Ovary (tissue), 7 donors: ENCODE measurements at regions not wholly inside any gene's neighbourhood (a gene's known extent, or its start where the extent isn't known, plus 50 kb on each side); places are given as distances from the start of the nearest gene placed in this dataset.

Source experiments
- DNase-seq, 5 donors: peaks; one replicate each; pipeline ENCODE4 v3.0.0-alpha.2; 2019 to 2020
- H3K27ac ChIP-seq, 2 donors: fragments of 200-600 bp; one replicate each; pipeline versions ENCODE4 v1.5.1 to v1.8.0; 2019 to 2022
- H3K27me3 ChIP-seq: fragments of 200-600 bp; one replicate; pipeline ENCODE4 v1.8.0; 2022
- H3K36me3 ChIP-seq: fragments of 200-600 bp; sonication (generic); one replicate; pipeline ENCODE4 v1.5.1; 2019
- H3K4me1 ChIP-seq: one replicate; pipeline ENCODE4 v1.8.1; 2013; ENCODE audit warnings: mild to moderate bottlenecking, moderate library complexity; ENCODE audit not compliant: insufficient read depth
- H3K4me3 ChIP-seq: fragments of 200-600 bp; sonication (generic); one replicate; pipeline ENCODE4 v1.5.1; 2017
- H3K9me3 ChIP-seq, 2 donors: fragments of 200-600 bp in 1 of 2; sonication (generic) in 1 of 2; one replicate each; pipeline versions ENCODE4 v1.5.1 to v1.8.1; 2013 to 2019; ENCODE audit warnings: mild to moderate bottlenecking in 1 of 2, moderate library complexity in 1 of 2
- EP300 ChIP-seq: sonication (generic); formaldehyde crosslinking; IDR thresholded peaks from one replicate; pipeline ENCODE4 v1.6.1; 2017; ENCODE audit warnings: antibody characterized with exemption
- POLR2A ChIP-seq: fragments of 450-650 bp; IDR thresholded peaks from one replicate; pipeline ENCODE4 v1.6.1; 2017; ENCODE audit warnings: antibody characterized with exemption, mild to moderate bottlenecking, moderate library complexity
- WGBS, 3 donors: extraction: QIAGEN DNeasy Blood & Tissue Kit in 1 of 3; methylation state at CpG; one replicate each; pipeline versions ENCODE4 v1.1.5 to v1.1.7; 2013 to 2017; 5-methylcytosine and 5-hydroxymethylcytosine counted together
- intact Hi-C, 4 donors: fragments of 100-400 bp; cut with DNase I; formaldehyde crosslinking; loops; one replicate each; pipeline versions ENCODE4 v1.11.0 to v1.15.1; 2022 to 2023
- TF ChIP-seq, protein P1 (sequence below), 3 donors: fragments of 450-650 bp in 2 of 3; fragments of 200-600 bp in 1 of 3; IDR thresholded peaks; one replicate each; pipeline versions ENCODE4 v1.5.1 to v1.8.0; 2016 to 2022; ENCODE audit warnings: antibody characterized with exemption in 3 of 3, mild to moderate bottlenecking in 1 of 3
- donor health status: DM: no; HTN: no; CAD: no; lungs with moderate emphysema.
- donor health status: DM: no; HTN: no; CAD: no.
- donor health status: Bipolar disorder and iron deficiency.
- donor health status: DM: no; HTN: no; CAD: no.
- donor health status: DM: yes; HTN: yes; CAD: no.

DNA sequence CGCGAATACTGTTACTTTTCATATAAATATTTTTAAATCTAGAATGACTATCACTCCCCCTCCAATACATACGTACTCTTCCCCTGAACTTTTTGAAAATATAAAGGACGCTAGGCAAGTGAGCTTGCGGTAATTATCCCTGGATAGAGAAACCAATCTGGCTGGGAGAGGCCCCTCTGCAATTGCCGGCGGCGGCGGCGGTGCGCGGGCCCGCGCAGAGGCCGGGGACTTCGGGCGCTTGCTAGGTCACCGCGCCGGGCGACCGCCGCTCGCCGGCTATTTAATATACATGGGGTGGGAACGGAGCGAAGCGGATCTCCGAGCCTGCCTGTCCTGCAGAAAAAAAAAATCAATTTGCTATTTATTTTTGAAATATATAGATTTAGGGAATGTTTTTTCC, 416.3 kb upstream of the ESRRG start:
- H3K27ac ChIP-seq: no peak overlapping the region
- no peaks in the 10 kb centered on the region for H3K36me3 ChIP-seq
- H3K4me1 ChIP-seq: peaks cover 1% of the 10 kb centered on the region
- no peak for DNase-seq
- H3K4me3 ChIP-seq: no peak overlapping the region
- no peaks in the 10 kb centered on the region for H3K9me3 ChIP-seq
- no peak for TF ChIP-seq EP300
- no peak for TF ChIP-seq POLR2A
- TF ChIP-seq, protein P1, sequence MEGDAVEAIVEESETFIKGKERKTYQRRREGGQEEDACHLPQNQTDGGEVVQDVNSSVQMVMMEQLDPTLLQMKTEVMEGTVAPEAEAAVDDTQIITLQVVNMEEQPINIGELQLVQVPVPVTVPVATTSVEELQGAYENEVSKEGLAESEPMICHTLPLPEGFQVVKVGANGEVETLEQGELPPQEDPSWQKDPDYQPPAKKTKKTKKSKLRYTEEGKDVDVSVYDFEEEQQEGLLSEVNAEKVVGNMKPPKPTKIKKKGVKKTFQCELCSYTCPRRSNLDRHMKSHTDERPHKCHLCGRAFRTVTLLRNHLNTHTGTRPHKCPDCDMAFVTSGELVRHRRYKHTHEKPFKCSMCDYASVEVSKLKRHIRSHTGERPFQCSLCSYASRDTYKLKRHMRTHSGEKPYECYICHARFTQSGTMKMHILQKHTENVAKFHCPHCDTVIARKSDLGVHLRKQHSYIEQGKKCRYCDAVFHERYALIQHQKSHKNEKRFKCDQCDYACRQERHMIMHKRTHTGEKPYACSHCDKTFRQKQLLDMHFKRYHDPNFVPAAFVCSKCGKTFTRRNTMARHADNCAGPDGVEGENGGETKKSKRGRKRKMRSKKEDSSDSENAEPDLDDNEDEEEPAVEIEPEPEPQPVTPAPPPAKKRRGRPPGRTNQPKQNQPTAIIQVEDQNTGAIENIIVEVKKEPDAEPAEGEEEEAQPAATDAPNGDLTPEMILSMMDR (IDR thresholded peaks at IDR 0.05): no peak
- no peaks in the 10 kb centered on the region for H3K27me3 ChIP-seq
- intact Hi-C loops: no loop called here
- 10 to 21% (median 14%) methylated on average over 29 of the region's 29 CpGs for WGBS, 3 donors

DNA sequence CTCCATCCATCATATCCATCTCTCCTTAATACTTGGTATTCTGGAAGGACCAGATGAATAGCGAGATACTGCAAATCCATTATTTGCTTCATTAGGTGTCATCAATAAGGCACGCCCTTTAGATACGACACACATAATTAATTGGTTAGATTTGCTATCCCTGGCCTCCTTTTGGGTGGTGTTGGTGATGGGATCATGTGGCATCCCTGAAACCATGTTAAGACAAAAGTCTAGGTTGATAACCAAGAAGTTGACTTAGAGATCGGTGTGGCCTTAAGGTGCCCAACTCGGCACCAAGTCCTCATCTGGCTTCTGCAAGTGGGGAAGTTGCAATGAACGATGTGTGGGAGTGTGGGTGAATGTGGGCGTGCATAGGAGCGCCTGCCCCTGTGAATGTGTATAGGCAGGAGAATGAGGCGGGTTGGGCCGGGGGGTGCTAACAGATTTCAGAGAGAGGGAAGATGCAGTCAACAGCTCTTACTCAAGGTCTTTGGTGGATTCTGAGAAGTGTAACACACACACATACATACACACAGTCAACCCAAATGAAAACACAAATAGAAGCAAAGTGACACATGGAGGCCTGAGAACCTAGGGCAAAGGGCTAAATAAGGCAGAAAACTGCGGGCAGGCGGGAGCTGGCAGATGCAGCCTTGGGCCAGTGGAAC, 415.7 kb upstream of the ESRRG start:
- Histone ChIP-seq H3K27ac (no peak overlapping the region), H3K4me1 (peaks cover 1% of the 10 kb centered on the region), H3K27me3 (no peaks in the 10 kb centered on the region), H3K36me3 (no peaks in the 10 kb centered on the region), H3K9me3 (no peaks in the 10 kb centered on the region), H3K4me3 (no peak overlapping the region)
- DNase-seq: no peak
- intact Hi-C loops: no loop called here
- no peak for TF ChIP-seq POLR2A
- TF ChIP-seq, protein P1 (IDR thresholded peaks at IDR 0.05): no peak
- TF ChIP-seq EP300: no peak
- WGBS, 3 donors: 36 to 58% (median 50%) methylated on average over 12 of the region's 12 CpGs

DNA sequence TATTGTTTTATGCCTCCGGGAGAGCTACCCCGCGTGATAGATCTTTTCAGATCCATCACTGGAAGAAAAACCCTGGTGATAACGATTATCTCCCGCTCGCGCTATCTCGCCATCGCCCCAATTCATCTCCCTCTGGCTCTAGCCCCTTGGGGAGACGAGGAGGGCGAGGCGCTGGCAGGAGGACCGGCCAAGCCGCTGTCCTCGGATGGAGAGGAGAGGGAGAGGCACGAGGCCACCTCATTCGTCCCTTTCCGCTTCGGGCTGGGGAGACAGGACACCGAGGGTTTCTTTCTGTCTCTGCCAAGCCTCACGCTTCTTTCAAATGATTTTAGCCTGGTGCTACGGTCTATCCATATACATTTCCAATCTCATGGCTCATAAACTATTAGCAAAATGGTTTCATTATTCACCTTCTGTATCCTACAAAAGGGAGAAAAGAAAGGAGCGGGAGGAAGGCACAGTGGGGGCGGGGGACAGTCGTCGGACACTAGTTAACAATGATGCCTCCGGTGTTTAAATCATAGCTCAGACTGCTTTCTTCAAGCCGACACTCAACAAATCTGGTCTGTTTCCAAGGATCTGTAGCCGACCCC, 415.0 kb upstream of the ESRRG start:
- intact Hi-C loops: no loop called here
- Histone ChIP-seq H3K27ac (no peak overlapping the region), H3K27me3 (no peaks in the 10 kb centered on the region), H3K36me3 (no peaks in the 10 kb centered on the region), H3K4me3 (no peak overlapping the region), H3K9me3 (no peaks in the 10 kb centered on the region), H3K4me1 (peaks cover 1% of the 10 kb centered on the region)
- no peak for DNase-seq
- no peak for TF ChIP-seq EP300
- TF ChIP-seq, protein P1 (IDR thresholded peaks at IDR 0.05): no peak
- TF ChIP-seq POLR2A: no peak
- 3 to 9% (median 4%) methylated on average over 29 of the region's 29 CpGs for WGBS, 3 donors

DNA sequence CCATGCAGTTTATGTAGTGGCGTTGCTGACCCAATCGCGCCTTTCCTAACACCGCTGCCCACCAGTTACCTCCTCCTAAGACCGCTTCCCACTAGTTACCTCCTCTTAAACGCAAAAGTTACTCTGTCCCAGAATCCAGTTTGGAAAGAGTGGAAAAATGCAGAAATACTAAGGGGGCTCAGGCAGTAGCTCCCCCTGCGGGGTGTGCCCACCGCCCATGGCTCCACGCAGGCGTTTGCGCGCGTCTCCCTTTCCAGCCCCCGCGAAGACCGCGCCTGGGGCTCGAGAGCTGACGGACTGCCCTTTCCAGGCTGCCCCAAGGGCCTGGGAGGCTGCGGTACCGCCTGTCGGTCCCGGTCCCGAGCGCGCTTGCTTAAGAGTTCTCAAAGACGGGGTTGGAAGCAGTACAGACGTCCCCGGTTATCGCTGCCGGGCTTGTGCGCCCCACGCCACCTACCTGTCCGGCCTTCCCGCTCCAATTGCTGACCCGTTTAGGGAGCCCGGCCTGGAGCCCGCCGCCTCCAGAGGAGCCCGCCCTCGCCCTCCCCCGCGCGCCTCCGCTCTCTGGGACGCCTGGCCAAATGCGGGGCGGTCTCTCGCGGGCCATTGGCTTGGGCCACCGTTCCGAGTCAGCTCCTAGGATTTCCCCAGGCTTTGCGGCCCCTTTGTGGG, 414.1 kb upstream of the ESRRG start:
- Histone ChIP-seq H3K27me3 (no peaks in the 10 kb centered on the region), H3K4me1 (peaks cover 1% of the 10 kb centered on the region), H3K27ac (no peak overlapping the region), H3K36me3 (no peaks in the 10 kb centered on the region), H3K9me3 (no peaks in the 10 kb centered on the region), H3K4me3 (no peak overlapping the region)
- TF ChIP-seq POLR2A (no peak), EP300 (no peak)
- TF ChIP-seq, protein P1 (IDR thresholded peaks at IDR 0.05): no peak
- 4 to 11% (median 6%) methylated on average over 41 to 53 of the region's 53 CpGs for WGBS, 3 donors
- no peak for DNase-seq
- intact Hi-C loops: no loop called here
